ENCODE measurements at regions not wholly inside any gene's neighbourhood (a gene's known extent, or its start where the extent isn't known, plus 50 kb on each side); places are given as distances from the start of the nearest gene placed in this dataset.

DNA sequence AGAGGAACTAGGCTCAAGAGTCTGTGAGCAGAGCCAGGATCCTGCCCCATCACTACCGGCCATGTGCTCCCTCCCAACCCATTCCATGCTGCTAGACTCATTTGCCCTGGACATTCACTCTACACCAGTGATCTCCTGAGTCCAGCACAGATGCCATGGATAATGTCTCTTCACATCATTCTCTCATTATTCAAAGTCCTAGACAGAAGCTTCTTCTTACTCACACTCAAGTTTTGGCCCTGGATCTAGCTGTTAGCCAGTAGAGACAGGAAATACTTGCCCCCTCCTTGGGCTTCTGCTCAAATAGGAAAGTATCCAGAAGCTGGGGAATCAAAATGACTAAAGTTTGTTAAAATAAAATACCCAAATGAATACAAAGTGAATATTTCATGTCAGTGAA is 266.8 kb upstream of the LDB2 start:
- Histone ChIP-seq H3K4me3 (ENCODE audit: low read length) (no peak overlapping the region), H3K36me3 (ENCODE audit: insufficient read depth, low read depth, low read length) (no peaks in the 10 kb centered on the region), H3K27me3 (ENCODE audit: insufficient read depth, low read length) (peaks cover 4% of the 10 kb centered on the region; the same call in 1 of the 2 replicates), H3K27ac (ENCODE audit: low read length) (no peak overlapping the region), H3K4me1 (ENCODE audit: insufficient read depth, low read length) (peaks cover 13% of the 10 kb centered on the region), H3K9me3 (ENCODE audit: insufficient read depth, low read depth, low read length) (peaks cover 6% of the 10 kb centered on the region; the same call in 1 of the 2 replicates), H3K9ac (ENCODE audit: low read depth, low read length) (no peak overlapping the region)

DNA sequence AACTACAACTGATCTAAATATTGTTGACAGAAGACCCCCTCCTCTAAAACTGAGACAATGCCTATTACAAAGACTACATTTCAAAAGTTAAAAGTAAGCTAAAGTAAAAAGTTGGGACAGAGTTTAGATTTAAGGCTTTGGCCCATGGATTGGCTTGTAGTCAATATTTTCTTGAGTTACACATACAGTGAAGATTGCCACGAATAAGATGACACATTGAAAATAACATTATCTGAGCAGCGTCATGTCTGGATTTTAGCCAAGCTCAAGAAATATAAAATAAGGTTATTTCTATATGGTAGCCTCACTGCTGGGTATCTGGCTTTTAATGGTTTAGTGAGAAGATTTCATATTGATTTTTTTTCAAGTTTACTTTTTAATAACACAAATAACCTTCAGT is 266.2 kb upstream of the LDB2 start:
- H3K27ac ChIP-seq (ENCODE audit: low read length), result no peak overlapping the region
- peaks cover 6% of the 10 kb centered on the region; the same call in 1 of the 2 replicates for H3K9me3 ChIP-seq (ENCODE audit: insufficient read depth, low read depth, low read length)
- no peak overlapping the region for H3K4me3 ChIP-seq (ENCODE audit: low read length)
- H3K9ac ChIP-seq (ENCODE audit: low read depth, low read length), result no peak overlapping the region
- peaks cover 4% of the 10 kb centered on the region; the same call in 1 of the 2 replicates for H3K27me3 ChIP-seq (ENCODE audit: insufficient read depth, low read length)
- H3K4me1 ChIP-seq (ENCODE audit: insufficient read depth, low read length), result peaks cover 13% of the 10 kb centered on the region
- no peaks in the 10 kb centered on the region for H3K36me3 ChIP-seq (ENCODE audit: insufficient read depth, low read depth, low read length)

DNA sequence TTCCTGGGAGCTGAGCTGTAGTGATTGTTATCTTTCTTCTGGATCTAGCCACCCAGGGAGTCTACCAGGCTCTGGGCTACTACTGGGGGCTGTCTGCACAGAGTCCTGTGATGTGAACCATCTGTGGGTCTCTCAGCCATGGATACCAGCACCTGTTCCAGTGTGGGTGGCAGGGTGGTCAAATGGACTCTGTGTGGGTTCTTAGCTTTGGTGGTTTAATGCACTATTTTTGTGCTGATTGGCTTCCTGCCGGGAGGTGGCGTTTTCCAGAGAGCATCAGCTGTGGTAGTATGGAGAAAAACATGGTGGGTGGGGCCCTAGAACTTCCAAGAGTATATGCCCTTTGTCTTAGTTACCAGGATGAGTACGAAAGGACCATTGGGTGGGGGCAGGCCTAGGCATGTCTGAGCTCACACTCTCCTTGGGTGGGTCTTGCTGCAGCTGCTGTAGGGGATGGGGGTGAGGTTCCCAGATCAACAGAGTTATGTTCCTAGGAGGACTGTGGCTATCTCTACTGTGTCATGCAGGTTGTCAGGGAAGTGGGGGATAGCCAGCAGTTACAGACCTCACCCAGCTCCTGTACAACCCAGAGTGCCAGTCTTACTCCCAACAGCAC is 264.8 kb upstream of the LDB2 start:
- Histone ChIP-seq H3K27me3 (ENCODE audit: insufficient read depth, low read length) (peaks cover 4% of the 10 kb centered on the region; the same call in 1 of the 2 replicates), H3K4me3 (ENCODE audit: low read length) (no peak overlapping the region), H3K9ac (ENCODE audit: low read depth, low read length) (no peak overlapping the region), H3K36me3 (ENCODE audit: insufficient read depth, low read depth, low read length) (no peaks in the 10 kb centered on the region), H3K4me1 (ENCODE audit: insufficient read depth, low read length) (peaks cover 7% of the 10 kb centered on the region; the same call in 1 of the 2 replicates), H3K27ac (ENCODE audit: low read length) (no peak overlapping the region), H3K9me3 (ENCODE audit: insufficient read depth, low read depth, low read length) (peaks cover 6% of the 10 kb centered on the region; the same call in 1 of the 2 replicates)

DNA sequence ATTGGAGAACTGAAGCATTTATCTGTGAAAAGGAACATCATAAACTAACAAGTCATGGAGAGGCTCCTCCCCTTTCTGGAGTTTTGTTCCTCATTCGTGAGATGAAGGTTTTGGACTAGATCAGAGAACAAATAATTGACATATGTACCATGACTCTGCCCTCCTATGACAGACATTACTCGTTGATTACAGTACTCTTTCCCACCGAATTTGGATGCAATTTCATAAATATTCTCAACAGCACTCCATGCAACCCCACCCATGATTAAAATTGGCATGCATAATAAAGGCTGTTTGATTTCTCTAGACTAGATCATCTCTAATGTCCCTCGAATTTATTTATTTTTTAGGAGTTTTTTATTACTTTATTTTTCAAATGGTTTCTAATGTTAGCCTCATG is 258.9 kb upstream of the LDB2 start:
- Histone ChIP-seq H3K4me1 (ENCODE audit: insufficient read depth, low read length) (peaks cover 8% of the 10 kb centered on the region), H3K36me3 (ENCODE audit: insufficient read depth, low read depth, low read length) (no peaks in the 10 kb centered on the region), H3K9me3 (ENCODE audit: insufficient read depth, low read depth, low read length) (peaks cover 6% of the 10 kb centered on the region; the same call in 1 of the 2 replicates), H3K27me3 (ENCODE audit: insufficient read depth, low read length) (no peaks in the 10 kb centered on the region), H3K4me3 (ENCODE audit: low read length) (no peak overlapping the region), H3K9ac (ENCODE audit: low read depth, low read length) (no peak overlapping the region), H3K27ac (ENCODE audit: low read length) (no peak overlapping the region)

DNA sequence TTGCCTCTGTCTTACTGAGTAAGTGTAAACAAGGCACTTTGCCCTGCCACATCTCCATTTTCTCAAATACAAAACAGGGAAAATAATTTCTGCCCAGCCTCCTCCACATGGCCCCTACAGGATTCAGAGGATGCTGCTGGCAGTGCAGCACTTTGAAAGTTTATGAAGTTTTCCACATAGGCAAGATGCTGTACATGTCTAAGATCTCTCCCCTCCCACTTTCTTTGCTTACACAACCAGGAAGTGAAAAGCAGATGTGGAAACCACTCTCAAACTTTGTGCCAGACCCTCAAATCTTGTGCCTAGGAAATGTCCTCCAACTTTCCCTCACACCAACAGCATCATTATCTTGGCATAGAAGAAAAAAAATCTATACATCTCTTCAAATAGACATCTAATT is 257.0 kb upstream of the LDB2 start:
- H3K4me3 ChIP-seq (ENCODE audit: low read length), result no peak overlapping the region
- H3K27ac ChIP-seq (ENCODE audit: low read length), result no peak overlapping the region
- peaks cover 8% of the 10 kb centered on the region for H3K4me1 ChIP-seq (ENCODE audit: insufficient read depth, low read length)
- no peak overlapping the region for H3K9ac ChIP-seq (ENCODE audit: low read depth, low read length)
- no peaks in the 10 kb centered on the region for H3K9me3 ChIP-seq (ENCODE audit: insufficient read depth, low read depth, low read length)
- no peaks in the 10 kb centered on the region for H3K27me3 ChIP-seq (ENCODE audit: insufficient read depth, low read length)
- no peaks in the 10 kb centered on the region for H3K36me3 ChIP-seq (ENCODE audit: insufficient read depth, low read depth, low read length)

DNA sequence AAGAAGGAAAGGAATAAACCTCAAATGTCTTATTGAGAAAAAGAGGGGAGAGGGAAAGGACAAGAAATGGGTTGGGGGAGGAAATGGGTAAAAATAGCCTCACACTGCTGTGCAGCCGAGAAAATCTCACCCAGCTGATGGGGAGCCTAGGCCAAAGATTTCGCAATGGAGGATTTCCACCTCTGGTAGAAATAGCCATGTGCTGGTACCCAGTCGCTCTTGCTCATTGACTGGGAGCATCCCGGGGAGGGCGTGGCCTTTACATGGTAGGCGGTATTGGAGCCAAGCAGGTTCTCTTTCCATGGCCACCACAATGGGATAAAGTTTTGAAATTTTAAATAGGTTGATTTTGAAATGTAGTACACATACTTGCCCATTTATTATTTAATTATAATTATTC is 255.1 kb upstream of the LDB2 start:
- Histone ChIP-seq H3K36me3 (ENCODE audit: insufficient read depth, low read depth, low read length) (no peaks in the 10 kb centered on the region), H3K27me3 (ENCODE audit: insufficient read depth, low read length) (no peaks in the 10 kb centered on the region), H3K9ac (ENCODE audit: low read depth, low read length) (no peak overlapping the region), H3K27ac (ENCODE audit: low read length) (no peak overlapping the region), H3K9me3 (ENCODE audit: insufficient read depth, low read depth, low read length) (no peaks in the 10 kb centered on the region), H3K4me1 (ENCODE audit: insufficient read depth, low read length) (peaks cover 8% of the 10 kb centered on the region), H3K4me3 (ENCODE audit: low read length) (no peak overlapping the region)

DNA sequence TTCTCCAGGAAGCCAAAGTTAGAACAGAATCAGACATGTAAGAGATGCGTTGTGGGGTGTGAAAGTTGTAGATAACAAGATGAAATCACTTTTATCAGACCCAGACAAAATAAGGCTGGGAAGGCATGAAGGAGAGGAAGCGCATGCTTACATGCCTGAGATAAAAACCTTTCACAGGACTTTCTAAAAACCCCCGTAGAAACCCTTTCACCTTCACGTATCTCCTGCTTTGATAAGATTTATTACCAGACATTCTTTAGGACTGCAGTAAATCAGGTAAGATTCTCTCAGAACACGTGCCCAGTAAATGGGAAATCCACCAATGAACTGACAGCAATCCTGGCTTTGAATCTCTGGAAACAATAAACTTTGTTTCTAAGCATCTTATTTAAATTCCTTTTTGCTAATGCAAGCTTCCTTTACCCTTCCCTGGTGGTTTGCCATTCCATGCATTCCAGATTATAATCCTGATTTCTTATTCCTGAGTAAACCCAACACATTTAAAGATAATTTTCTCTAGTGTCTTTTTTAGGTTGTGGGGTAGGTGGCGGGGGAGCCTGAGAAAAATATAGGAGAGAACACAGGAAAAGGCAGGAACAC is 254.6 kb upstream of the LDB2 start:
- Histone ChIP-seq H3K27ac (ENCODE audit: low read length) (no peak overlapping the region), H3K27me3 (ENCODE audit: insufficient read depth, low read length) (no peaks in the 10 kb centered on the region)

DNA sequence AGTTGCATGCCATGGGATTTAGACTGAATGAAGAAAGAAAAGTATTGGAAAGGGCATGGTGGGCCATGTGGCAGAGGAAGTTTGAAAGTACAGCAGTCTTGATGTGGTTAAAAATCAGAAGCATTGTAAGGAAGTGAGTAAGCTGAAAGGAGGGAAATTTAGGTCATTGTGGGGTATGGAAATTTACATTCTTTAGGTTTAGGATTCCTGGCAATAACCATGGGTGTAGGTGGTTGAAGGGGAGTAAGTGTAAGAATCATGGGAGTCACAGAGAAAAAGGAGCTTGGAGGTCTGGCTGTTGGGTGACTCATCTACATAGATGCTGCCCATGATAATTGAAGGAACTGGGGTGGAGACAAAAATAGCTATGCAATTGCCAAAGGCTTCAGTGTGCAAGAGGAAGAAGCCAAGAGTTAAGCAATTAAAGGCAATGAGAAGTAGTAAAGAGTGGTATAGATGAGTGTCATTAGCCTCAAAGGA is 243.8 kb upstream of the LDB2 start:
- Histone ChIP-seq H3K36me3 (ENCODE audit: insufficient read depth, low read depth, low read length) (no peaks in the 10 kb centered on the region), H3K27me3 (ENCODE audit: insufficient read depth, low read length) (no peaks in the 10 kb centered on the region), H3K9me3 (ENCODE audit: insufficient read depth, low read depth, low read length) (0 out of 2 replicates have a peak, but pooled peaks cover 4% of the 10 kb centered on the region), H3K4me1 (ENCODE audit: insufficient read depth, low read length) (peaks cover 15% of the 10 kb centered on the region; the same call in 1 of the 2 replicates), H3K27ac (ENCODE audit: low read length) (no peak overlapping the region), H3K9ac (ENCODE audit: low read depth, low read length) (no peak overlapping the region), H3K4me3 (ENCODE audit: low read length) (no peak overlapping the region)

More for the DNA sequence above, 254.6 kb upstream of the LDB2 start:
- Histone ChIP-seq H3K4me3 (ENCODE audit: low read length) (no peak overlapping the region), H3K9ac (ENCODE audit: low read depth, low read length) (no peak overlapping the region), H3K9me3 (ENCODE audit: insufficient read depth, low read depth, low read length) (no peaks in the 10 kb centered on the region), H3K4me1 (ENCODE audit: insufficient read depth, low read length) (peaks cover 8% of the 10 kb centered on the region), H3K36me3 (ENCODE audit: insufficient read depth, low read depth, low read length) (no peaks in the 10 kb centered on the region)

DNA sequence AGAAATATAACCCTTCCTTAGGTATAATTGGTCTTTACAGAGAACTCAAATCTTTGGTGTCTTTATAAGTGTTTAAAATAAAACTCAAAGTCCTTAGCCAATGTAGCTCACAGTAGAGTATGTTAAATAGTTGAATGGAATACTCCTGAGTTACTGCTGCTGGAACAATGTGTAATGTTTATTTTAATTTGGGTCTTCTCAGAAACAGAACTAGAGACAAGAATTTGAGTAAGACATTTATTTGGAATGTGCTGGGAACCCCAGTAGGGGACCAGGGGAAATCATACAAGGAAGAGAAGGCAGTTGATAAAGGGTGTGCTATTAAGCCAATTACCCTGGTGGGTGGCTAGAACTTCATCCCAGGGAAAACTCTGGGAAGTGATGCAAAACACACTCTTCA is 240.4 kb upstream of the LDB2 start:
- H3K36me3 ChIP-seq (ENCODE audit: insufficient read depth, low read depth, low read length), result no peaks in the 10 kb centered on the region
- H3K9me3 ChIP-seq (ENCODE audit: insufficient read depth, low read depth, low read length), result 0 out of 2 replicates have a peak, but pooled peaks cover 4% of the 10 kb centered on the region
- H3K27me3 ChIP-seq (ENCODE audit: insufficient read depth, low read length), result no peaks in the 10 kb centered on the region
- H3K9ac ChIP-seq (ENCODE audit: low read depth, low read length), result no peak overlapping the region
- no peak overlapping the region for H3K27ac ChIP-seq (ENCODE audit: low read length)
- no peak overlapping the region for H3K4me3 ChIP-seq (ENCODE audit: low read length)
- H3K4me1 ChIP-seq (ENCODE audit: insufficient read depth, low read length), result peaks cover 12% of the 10 kb centered on the region; the same call in 1 of the 2 replicates

DNA sequence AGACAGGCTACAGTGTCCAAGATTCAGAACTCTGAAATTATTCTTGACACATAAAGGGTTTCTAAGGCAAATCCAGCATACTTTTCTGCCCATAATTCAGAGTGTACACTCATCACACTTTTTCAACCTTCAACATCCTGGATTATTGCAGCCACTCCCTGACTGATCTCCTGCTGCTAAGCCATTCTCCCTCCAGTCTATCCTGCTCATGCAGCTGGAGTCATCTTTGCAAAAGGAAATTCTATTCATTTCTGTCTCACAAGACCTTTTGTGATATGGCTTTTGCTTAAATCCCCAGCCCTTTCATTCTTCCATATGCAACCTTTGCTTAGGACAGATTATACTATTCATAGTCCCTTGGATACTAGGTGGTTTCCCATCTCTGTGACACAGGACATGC is 236.1 kb upstream of the LDB2 start:
- Histone ChIP-seq H3K27ac (ENCODE audit: low read length) (no peak overlapping the region), H3K9me3 (ENCODE audit: insufficient read depth, low read depth, low read length) (0 out of 2 replicates have a peak, but pooled peaks cover 1% of the 10 kb centered on the region), H3K36me3 (ENCODE audit: insufficient read depth, low read depth, low read length) (no peaks in the 10 kb centered on the region), H3K4me1 (ENCODE audit: insufficient read depth, low read length) (no peaks in the 10 kb centered on the region), H3K4me3 (ENCODE audit: low read length) (no peak overlapping the region), H3K27me3 (ENCODE audit: insufficient read depth, low read length) (no peaks in the 10 kb centered on the region), H3K9ac (ENCODE audit: low read depth, low read length) (no peak overlapping the region)

DNA sequence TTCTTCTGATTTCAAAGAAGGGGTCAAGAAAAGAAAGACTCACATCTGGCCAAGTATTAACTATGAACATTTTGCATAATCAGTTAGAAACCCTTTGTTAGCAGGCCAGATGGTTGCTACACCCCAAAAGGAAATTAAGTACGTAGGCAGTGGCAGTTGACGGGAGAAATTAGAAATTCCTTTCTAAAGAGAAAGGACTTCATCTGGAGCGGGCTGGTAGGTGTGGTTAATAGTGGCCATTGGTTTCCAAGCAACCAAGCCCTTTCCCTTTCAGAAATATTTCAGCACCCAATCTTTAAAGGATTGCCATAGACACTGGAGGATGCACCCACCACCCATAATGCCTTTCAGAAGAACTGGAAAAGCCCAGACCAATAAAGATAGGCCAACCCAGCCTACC is 235.7 kb upstream of the LDB2 start:
- Histone ChIP-seq H3K27me3 (ENCODE audit: insufficient read depth, low read length) (no peaks in the 10 kb centered on the region), H3K9me3 (ENCODE audit: insufficient read depth, low read depth, low read length) (no peaks in the 10 kb centered on the region), H3K27ac (ENCODE audit: low read length) (no peak overlapping the region), H3K9ac (ENCODE audit: low read depth, low read length) (no peak overlapping the region), H3K4me1 (ENCODE audit: insufficient read depth, low read length) (no peaks in the 10 kb centered on the region), H3K36me3 (ENCODE audit: insufficient read depth, low read depth, low read length) (no peaks in the 10 kb centered on the region), H3K4me3 (ENCODE audit: low read length) (no peak overlapping the region)

DNA sequence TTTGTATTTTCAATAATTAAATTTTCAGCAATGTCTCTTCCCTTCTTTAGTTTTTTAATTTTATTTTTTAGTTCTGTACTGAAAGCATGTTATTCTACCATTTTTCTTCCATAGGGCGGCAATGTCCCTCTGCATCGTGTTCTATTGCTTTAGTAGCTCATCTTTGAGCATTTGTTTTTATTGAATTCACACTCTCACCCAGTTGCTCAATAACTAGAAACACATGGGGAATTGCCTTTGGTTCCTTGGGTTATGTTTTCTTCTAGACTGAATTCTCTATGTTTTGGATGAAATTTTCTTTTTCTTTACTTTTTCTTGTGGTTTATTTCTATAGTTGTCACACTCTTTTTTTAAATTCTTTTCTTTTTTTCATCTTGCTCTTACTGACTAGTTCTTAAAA is 233.8 kb upstream of the LDB2 start:
- no peak overlapping the region for H3K9ac ChIP-seq (ENCODE audit: low read depth, low read length)
- H3K27ac ChIP-seq (ENCODE audit: low read length), result no peak overlapping the region
- H3K9me3 ChIP-seq (ENCODE audit: insufficient read depth, low read depth, low read length), result no peaks in the 10 kb centered on the region
- H3K4me3 ChIP-seq (ENCODE audit: low read length), result no peak overlapping the region
- no peaks in the 10 kb centered on the region for H3K36me3 ChIP-seq (ENCODE audit: insufficient read depth, low read depth, low read length)
- H3K4me1 ChIP-seq (ENCODE audit: insufficient read depth, low read length), result no peaks in the 10 kb centered on the region
- no peaks in the 10 kb centered on the region; the same call in 1 of the 2 replicates for H3K27me3 ChIP-seq (ENCODE audit: insufficient read depth, low read length)

Measured in iPS-20b (cell line).